ENCODE measurements at regions not wholly inside any gene's neighbourhood (a gene's known extent, or its start where the extent isn't known, plus 50 kb on each side); places are given as distances from the start of the nearest gene placed in this dataset.

- TF ChIP-seq NR1H2 (CRISPR knock-in tag; IDR thresholded peaks at IDR 0.05) (no peak), CTCF (IDR thresholded peaks at IDR 0.05) (no peak), MAX (CRISPR knock-in tag; IDR thresholded peaks at IDR 0.05) (no peak), USF1 (CRISPR knock-in tag; IDR thresholded peaks at IDR 0.05) (no peak), PRDM15 (CRISPR knock-in tag; IDR thresholded peaks at IDR 0.05) (no peak), CREB1 (CRISPR knock-in tag; IDR thresholded peaks at IDR 0.05) (no peak), FOXP4 (CRISPR knock-in tag; IDR thresholded peaks at IDR 0.05) (no peak), ZNF232 (CRISPR knock-in tag; IDR thresholded peaks at IDR 0.05) (no peak), ZNF138 (CRISPR knock-in tag; conservative IDR thresholded peaks at IDR 0.05) (no peak), MLX (CRISPR knock-in tag; IDR thresholded peaks at IDR 0.05) (no peak), ATF3 (CRISPR knock-in tag; conservative IDR thresholded peaks at IDR 0.05) (no peak), ATF2 (CRISPR knock-in tag; IDR thresholded peaks at IDR 0.05; ENCODE audit: borderline replicate concordance, low read depth) (no peak), ARID4B (CRISPR knock-in tag; IDR thresholded peaks at IDR 0.05; ENCODE audit: borderline replicate concordance) (no peak), TP53 (CRISPR knock-in tag; IDR thresholded peaks at IDR 0.05) (no peak)
Observed at GRCh38 chr4:11839889-11840288, 411.2 kb upstream of the HS3ST1 start.
